ENCODE measurements at regions not wholly inside any gene's neighbourhood (a gene's known extent, or its start where the extent isn't known, plus 50 kb on each side); places are given as distances from the start of the nearest gene placed in this dataset.

DNA sequence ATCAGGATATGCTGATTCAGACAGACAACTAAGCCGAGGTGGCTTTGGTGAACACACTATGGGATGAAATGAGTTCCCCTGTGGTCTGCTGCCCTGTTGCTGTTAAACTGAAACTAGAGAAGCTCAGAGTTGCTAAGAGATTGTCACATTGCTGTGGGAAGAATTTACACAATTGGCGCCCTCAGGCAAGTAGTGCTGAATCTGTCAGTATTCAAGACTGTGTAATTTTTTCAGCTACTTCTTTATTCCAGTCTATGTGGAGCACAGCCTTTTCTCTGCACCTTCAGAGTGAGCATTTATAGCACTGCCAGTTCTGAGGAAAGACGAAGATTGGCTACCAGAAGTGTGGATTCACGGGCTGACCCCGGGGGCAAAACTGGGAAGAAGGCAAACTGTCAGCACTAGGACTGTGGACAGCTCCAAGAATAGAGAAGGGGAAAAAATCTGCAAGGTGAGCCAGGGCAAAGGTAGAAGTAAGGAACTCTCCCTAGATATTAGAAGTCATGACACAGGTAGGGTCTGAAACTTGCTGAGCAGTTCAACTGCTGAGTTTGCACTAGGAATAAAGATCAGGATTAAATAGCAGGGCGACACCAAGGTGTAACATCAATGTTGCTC lies 218.8 kb upstream of the TMPO start:
- H3K27me3 ChIP-seq (ENCODE audit: insufficient read depth, low read length): no peaks in the 10 kb centered on the region
- no peaks in the 10 kb centered on the region for H3K36me3 ChIP-seq (ENCODE audit: insufficient read depth, low read length)
- H3K4me3 ChIP-seq (ENCODE audit: low read length): no peak overlapping the region
- H3K9me3 ChIP-seq (ENCODE audit: low read length): no peaks in the 10 kb centered on the region
- no peak overlapping the region for H2AFZ ChIP-seq (ENCODE audit: low read depth, low read length)
- H3K4me1 ChIP-seq (ENCODE audit: insufficient read depth, low read length): no peaks in the 10 kb centered on the region

DNA sequence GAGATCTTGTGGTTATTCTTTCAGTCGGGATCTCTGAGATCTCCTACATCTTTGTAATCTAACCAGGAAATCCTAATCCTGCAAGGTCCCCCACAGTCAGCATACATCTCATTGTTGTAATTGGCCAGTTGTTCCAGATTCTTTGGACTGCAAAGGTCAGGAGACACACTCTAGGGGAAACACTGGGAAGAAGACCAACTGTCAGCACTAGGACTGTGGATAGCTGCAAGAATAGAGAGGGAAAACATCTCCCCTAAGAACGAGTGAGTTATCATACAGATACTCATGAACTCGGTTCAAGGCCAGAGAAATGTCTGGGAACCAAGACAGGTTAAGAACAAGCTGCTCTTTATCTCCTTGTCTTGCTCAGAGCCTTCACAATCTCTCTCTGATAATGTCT lies 217.9 kb upstream of the TMPO start:
- Histone ChIP-seq H3K9me3 (ENCODE audit: low read length) (no peaks in the 10 kb centered on the region), H3K36me3 (ENCODE audit: insufficient read depth, low read length) (no peaks in the 10 kb centered on the region), H3K27me3 (ENCODE audit: insufficient read depth, low read length) (no peaks in the 10 kb centered on the region), H3K4me3 (ENCODE audit: low read length) (no peak overlapping the region), H3K4me1 (ENCODE audit: insufficient read depth, low read length) (no peaks in the 10 kb centered on the region), H2AFZ (ENCODE audit: low read depth, low read length) (no peak overlapping the region)

DNA sequence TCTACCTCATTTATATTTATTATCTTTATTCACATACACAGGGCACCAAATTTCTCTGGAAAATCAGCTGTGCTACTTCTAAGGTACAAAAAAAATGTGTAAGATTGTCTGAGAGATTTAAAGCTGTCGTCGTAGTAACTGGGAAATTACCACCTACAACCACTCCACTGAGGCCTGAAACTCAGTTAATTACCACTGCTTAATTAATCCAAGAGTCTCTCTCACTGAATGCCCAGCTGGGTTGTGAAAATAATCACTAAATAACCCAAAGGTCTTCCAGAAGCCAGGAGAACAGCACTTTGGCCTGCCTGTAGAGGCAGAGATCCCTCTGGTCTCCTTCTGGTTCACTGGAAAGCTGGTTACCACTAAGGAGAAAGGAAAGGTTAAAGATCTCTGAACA lies 207.2 kb upstream of the TMPO start:
- no peaks in the 10 kb centered on the region for H3K36me3 ChIP-seq (ENCODE audit: insufficient read depth, low read length)
- H3K9me3 ChIP-seq (ENCODE audit: low read length): no peaks in the 10 kb centered on the region
- H3K27me3 ChIP-seq (ENCODE audit: insufficient read depth, low read length): no peaks in the 10 kb centered on the region
- H2AFZ ChIP-seq (ENCODE audit: low read depth, low read length): no peak overlapping the region
- no peak overlapping the region for H3K4me3 ChIP-seq (ENCODE audit: low read length)
- H3K4me1 ChIP-seq (ENCODE audit: insufficient read depth, low read length): no peaks in the 10 kb centered on the region

DNA sequence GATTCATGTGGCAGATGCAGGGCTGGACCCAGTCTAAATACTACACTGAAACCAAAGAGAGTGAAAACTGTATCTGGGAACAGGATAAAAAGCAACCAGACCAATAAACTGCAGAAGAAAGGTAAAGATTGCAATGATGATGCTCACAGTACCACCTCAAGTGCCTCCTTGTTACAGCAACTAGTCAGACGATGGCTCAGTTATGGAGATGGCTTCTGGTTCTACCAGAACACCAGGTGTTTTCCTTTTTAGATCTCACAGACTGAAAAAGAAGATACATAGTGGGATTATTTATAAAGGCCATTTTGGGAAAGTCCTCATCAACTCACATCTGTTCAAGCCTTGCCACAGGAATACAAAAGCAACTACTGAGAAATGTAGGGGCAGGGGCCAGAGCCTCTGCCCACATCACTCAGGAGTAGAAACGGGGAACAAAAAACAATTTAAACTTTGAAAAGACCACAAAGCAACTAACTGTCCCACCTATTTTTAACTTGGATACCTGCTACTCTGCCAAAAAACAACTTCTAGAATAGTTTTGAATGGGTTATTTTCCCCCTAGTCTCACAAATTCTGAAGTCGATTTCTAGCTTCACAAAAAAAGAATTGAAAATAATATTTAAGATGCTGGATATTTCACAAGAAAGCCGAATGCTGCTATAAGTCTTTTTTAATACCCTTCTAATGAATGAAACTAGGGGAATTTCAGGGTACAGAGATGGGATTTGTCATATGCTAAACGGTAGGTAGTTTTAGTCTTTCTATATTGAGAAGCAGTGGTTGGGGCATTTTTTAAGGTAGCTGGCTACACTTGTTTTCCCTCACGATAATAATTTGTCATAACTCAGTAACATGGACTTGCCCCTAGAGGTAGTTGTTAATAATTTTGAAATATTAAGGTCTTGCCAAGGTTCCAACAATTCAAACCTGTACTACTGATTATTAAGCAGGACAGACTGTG lies 197.2 kb upstream of the TMPO start:
- H3K4me3 ChIP-seq (ENCODE audit: low read length): no peak overlapping the region
- no peaks in the 10 kb centered on the region for H3K27me3 ChIP-seq (ENCODE audit: insufficient read depth, low read length)
- H3K36me3 ChIP-seq (ENCODE audit: insufficient read depth, low read length): no peaks in the 10 kb centered on the region
- no peaks in the 10 kb centered on the region for H3K9me3 ChIP-seq (ENCODE audit: low read length)
- H3K4me1 ChIP-seq (ENCODE audit: insufficient read depth, low read length): no peaks in the 10 kb centered on the region
- no peak overlapping the region for H2AFZ ChIP-seq (ENCODE audit: low read depth, low read length)

DNA sequence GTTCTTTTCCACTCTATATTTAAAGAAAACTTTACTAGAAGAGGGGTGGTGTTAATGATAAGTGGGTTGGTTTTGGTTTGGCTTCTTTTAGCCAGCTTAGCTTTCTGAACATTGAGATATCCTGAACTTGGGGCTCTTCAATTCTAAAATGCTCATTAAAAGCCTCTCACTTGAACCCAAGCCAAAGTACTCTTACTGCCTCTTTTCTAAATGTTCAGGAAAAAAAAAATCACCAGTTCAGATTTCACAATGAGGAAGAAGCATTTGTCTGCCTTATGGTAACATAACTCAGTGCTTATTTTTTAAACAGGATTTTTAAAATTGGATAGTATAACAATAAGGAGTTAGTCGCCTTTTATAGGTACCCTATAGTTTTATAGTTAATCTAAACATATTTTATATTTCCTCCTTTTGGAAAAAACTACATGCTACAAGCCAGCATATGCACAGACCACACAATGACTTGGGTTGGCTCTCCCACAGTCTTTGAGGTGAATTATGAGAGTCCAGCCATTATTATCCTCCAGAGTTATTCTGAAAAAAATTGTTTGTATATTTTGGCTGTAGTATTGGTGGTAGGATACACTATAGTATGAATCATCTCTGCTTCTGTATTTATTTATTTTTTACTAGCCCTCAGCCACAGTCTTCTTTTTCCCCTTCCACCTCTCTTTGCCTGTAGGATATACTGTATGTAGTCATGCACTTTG lies 195.5 kb upstream of the TMPO start:
- H3K36me3 ChIP-seq (ENCODE audit: insufficient read depth, low read length): no peaks in the 10 kb centered on the region
- H3K4me1 ChIP-seq (ENCODE audit: insufficient read depth, low read length): no peaks in the 10 kb centered on the region
- H2AFZ ChIP-seq (ENCODE audit: low read depth, low read length): no peak overlapping the region
- H3K9me3 ChIP-seq (ENCODE audit: low read length): no peaks in the 10 kb centered on the region
- no peak overlapping the region for H3K4me3 ChIP-seq (ENCODE audit: low read length)
- H3K27me3 ChIP-seq (ENCODE audit: insufficient read depth, low read length): no peaks in the 10 kb centered on the region

DNA sequence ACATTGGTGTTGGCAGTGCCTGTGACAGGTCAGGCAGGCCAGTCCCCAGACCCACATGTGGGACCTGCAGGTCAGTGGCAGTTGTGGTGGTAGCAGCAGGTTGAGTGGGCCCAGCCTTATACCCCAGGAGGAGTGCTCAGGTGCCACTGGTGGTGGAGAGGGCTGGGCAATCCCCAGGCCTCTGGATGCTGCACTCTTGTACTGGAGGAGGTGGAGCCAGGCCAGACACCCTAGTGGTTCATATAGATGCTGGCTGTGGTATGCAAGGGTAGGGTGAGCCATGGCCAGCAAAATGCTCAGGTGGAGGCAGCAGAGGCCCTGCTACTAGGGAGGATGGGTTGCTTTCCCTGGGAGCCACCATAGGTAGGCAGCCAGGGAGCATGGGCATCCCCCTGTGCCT lies 190.4 kb upstream of the TMPO start:
- no peaks in the 10 kb centered on the region for H3K27me3 ChIP-seq (ENCODE audit: insufficient read depth, low read length)
- H3K36me3 ChIP-seq (ENCODE audit: insufficient read depth, low read length): no peaks in the 10 kb centered on the region
- no peak overlapping the region for H2AFZ ChIP-seq (ENCODE audit: low read depth, low read length)
- no peak overlapping the region for H3K4me3 ChIP-seq (ENCODE audit: low read length)
- no peaks in the 10 kb centered on the region for H3K9me3 ChIP-seq (ENCODE audit: low read length)
- H3K4me1 ChIP-seq (ENCODE audit: insufficient read depth, low read length): no peaks in the 10 kb centered on the region

DNA sequence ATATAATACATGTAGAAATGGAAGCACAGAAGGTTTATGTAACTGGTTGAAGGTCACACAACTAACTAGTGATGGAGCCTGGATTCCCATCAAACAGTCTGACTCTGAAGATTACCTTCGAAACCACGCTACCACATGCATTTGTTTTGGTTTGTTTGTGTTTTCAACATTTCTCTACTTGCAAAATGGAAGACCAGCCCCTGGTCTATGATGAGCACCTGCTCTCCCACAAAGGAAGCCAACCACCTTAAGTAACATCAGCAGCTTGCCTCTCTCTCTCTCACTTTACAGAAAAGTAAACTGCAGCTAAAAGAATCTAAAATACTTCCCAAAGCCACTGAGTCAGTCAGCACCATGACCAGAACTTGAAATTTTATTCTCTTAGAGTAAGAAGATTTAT lies 186.9 kb upstream of the TMPO start:
- no peaks in the 10 kb centered on the region for H3K9me3 ChIP-seq (ENCODE audit: low read length)
- H3K4me1 ChIP-seq (ENCODE audit: insufficient read depth, low read length): no peaks in the 10 kb centered on the region
- H3K4me3 ChIP-seq (ENCODE audit: low read length): no peak overlapping the region
- H2AFZ ChIP-seq (ENCODE audit: low read depth, low read length): no peak overlapping the region
- H3K27me3 ChIP-seq (ENCODE audit: insufficient read depth, low read length): no peaks in the 10 kb centered on the region
- no peaks in the 10 kb centered on the region for H3K36me3 ChIP-seq (ENCODE audit: insufficient read depth, low read length)

DNA sequence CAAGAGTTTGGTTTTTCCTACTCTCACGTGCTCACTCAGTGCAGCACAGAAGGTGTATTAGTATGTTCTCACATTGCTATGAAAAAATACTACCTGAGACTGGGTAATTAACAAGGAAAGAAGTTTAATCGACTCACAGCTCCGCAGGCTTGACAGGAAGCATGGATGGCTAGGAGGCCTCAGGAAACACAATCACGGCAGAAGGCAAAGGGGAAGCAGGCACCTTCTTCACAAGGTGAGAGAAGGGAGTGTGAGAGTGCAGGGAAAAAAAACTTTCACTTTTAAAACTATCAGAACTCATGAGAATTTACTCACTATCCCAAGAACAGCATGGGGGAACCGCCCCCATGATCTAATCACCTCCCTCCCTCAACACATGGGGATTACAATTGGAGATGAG lies 185.8 kb upstream of the TMPO start:
- no peaks in the 10 kb centered on the region for H3K36me3 ChIP-seq (ENCODE audit: insufficient read depth, low read length)
- H3K9me3 ChIP-seq (ENCODE audit: low read length): no peaks in the 10 kb centered on the region
- H3K27me3 ChIP-seq (ENCODE audit: insufficient read depth, low read length): no peaks in the 10 kb centered on the region
- no peak overlapping the region for H2AFZ ChIP-seq (ENCODE audit: low read depth, low read length)
- no peaks in the 10 kb centered on the region for H3K4me1 ChIP-seq (ENCODE audit: insufficient read depth, low read length)
- no peak overlapping the region for H3K4me3 ChIP-seq (ENCODE audit: low read length)

DNA sequence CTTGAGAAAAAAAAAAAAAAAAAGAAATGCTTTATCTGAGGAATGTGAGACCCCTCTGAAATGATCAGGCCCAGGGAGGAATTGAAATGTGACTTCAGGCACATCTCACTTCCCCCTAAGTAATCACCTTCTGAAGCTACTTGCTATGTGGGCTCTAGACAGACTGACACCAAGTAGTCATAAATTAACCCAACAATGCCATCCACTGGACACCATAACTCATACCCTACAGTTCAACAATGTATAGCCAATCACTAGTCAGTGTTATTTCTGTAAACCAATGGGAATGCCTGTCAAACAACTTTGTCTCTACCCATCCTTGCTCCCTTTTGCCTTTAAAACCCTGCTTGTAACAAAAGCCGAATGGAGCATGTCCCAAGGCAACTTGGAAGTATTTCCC lies 182.7 kb upstream of the TMPO start:
- no peak overlapping the region for H3K4me3 ChIP-seq (ENCODE audit: low read length)
- H3K4me1 ChIP-seq (ENCODE audit: insufficient read depth, low read length): no peaks in the 10 kb centered on the region
- no peaks in the 10 kb centered on the region for H3K9me3 ChIP-seq (ENCODE audit: low read length)
- H3K27me3 ChIP-seq (ENCODE audit: insufficient read depth, low read length): no peaks in the 10 kb centered on the region
- no peak overlapping the region for H2AFZ ChIP-seq (ENCODE audit: low read depth, low read length)
- no peaks in the 10 kb centered on the region for H3K36me3 ChIP-seq (ENCODE audit: insufficient read depth, low read length)

DNA sequence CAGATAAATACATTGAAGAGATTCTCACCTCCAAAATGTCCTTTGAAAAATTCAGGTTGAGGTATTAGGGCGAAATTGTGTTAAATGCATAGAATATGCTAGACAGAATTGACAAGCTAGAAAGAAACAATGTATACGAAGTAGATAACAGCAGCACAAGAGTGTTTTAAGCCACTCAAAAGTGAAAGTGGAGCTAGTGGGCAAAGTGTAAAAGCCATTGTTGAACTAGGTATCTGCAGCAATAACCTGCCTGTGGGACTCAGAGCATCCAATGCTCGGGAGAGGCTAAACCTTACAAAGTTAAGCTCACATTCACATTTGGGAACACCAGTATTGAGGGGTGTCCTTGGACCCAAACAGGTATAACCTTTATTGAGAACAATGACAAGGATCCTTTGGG lies 180.6 kb upstream of the TMPO start:
- no peaks in the 10 kb centered on the region for H3K36me3 ChIP-seq (ENCODE audit: insufficient read depth, low read length)
- H3K9me3 ChIP-seq (ENCODE audit: low read length): no peaks in the 10 kb centered on the region
- H3K4me3 ChIP-seq (ENCODE audit: low read length): no peak overlapping the region
- H3K4me1 ChIP-seq (ENCODE audit: insufficient read depth, low read length): no peaks in the 10 kb centered on the region
- no peaks in the 10 kb centered on the region for H3K27me3 ChIP-seq (ENCODE audit: insufficient read depth, low read length)
- no peak overlapping the region for H2AFZ ChIP-seq (ENCODE audit: low read depth, low read length)

DNA sequence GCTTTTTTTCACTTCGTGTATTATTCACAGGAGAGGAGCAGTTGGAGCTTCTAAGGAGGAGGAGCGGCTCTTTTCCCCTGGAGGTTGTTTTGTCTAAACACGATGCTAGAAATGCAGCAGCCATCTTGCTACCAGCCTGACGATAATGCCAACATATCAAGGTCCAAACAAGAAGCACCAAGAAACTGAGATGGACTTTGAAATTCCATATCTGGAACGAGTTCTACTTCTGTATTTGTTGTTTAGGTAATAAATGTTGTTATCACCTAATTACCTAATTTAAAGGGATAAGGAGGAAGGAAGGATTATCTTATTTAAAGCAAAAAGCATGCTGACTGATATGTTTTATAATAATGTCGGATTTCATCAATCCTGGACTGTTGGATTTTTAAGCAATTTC lies 174.4 kb upstream of the TMPO start:
- no peaks in the 10 kb centered on the region for H3K27me3 ChIP-seq (ENCODE audit: insufficient read depth, low read length)

DNA sequence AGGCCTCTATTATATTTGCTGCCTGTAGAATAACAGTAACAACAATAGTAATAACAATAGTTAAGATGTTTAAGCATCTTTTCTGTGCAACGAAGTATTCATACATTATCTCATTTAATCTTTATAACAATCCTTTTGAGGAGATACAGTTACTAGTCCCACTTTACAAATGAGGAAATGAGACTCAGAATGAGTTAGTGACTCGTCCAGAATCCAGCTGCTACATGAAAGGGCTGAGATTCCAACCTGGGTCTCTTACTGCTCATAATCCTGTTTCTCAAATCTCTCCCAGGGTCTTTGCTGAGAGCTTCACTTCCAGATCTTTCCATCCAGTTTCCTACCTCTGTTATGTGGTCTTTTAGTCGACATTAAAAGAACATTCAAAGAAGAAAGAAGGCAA lies 173.7 kb upstream of the TMPO start:
- Histone ChIP-seq H3K4me1 (ENCODE audit: insufficient read depth, low read length) (no peaks in the 10 kb centered on the region), H3K4me3 (ENCODE audit: low read length) (no peak overlapping the region), H3K27me3 (ENCODE audit: insufficient read depth, low read length) (no peaks in the 10 kb centered on the region), H3K9me3 (ENCODE audit: low read length) (no peaks in the 10 kb centered on the region), H3K36me3 (ENCODE audit: insufficient read depth, low read length) (no peaks in the 10 kb centered on the region), H2AFZ (ENCODE audit: low read depth, low read length) (no peak overlapping the region)

More for the DNA sequence above, 174.4 kb upstream of the TMPO start:
- Histone ChIP-seq H3K4me3 (ENCODE audit: low read length) (no peak overlapping the region), H3K36me3 (ENCODE audit: insufficient read depth, low read length) (no peaks in the 10 kb centered on the region), H2AFZ (ENCODE audit: low read depth, low read length) (no peak overlapping the region), H3K4me1 (ENCODE audit: insufficient read depth, low read length) (no peaks in the 10 kb centered on the region), H3K9me3 (ENCODE audit: low read length) (no peaks in the 10 kb centered on the region)

DNA sequence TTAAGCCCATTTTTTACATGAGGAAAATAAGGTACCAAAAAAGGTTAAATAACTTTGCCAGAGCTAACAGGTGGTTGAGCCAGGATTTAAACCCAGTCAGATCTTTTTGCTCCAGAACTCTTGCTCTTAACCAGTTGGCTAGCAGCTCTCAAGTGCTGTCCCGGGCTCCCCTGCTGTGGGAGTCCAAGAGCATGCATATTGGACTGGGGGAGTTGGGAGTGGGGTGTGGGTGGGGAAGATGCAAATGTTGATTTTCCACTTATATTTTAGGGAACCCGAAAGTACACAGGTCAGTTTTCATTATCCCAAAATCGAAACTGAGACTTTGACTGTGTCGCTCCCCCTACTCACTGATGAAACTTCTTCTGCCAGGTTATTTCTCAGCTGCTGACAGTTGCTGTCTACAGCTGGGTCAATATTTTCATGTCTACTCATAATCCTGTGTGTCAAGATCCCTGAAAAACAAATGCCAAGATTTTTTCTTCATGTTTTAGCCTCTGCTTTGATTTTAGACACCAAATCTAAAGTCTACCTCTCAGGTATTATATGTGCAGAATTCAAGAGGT lies 172.3 kb upstream of the TMPO start:
- Histone ChIP-seq H3K36me3 (ENCODE audit: insufficient read depth, low read length) (no peaks in the 10 kb centered on the region), H3K9me3 (ENCODE audit: low read length) (no peaks in the 10 kb centered on the region), H3K4me3 (ENCODE audit: low read length) (no peak overlapping the region), H3K4me1 (ENCODE audit: insufficient read depth, low read length) (no peaks in the 10 kb centered on the region), H3K27me3 (ENCODE audit: insufficient read depth, low read length) (no peaks in the 10 kb centered on the region), H2AFZ (ENCODE audit: low read depth, low read length) (no peak overlapping the region)
